Central memory CD8-positive, alpha-beta T cell (primary cell): ENCODE measurements at regions not wholly inside any gene's neighbourhood (a gene's known extent, or its start where the extent isn't known, plus 50 kb on each side); places are given as distances from the start of the nearest gene placed in this dataset.

Experiments used
- ATAC-seq: fragments of 150-1000 bp; cut with Tn5 transposase; replicated peaks from 2 replicates; pipeline ENCODE4 v1.10.0; 2022; ENCODE audit warnings: mild to moderate bottlenecking, moderate FRiP score, moderate number of reproducible peaks; ENCODE audit not compliant: poor library complexity, severe bottlenecking; ENCODE audit errors: extremely low read depth
- DNase-seq, 2 donors: peaks; one replicate each; pipeline ENCODE4 v3.0.0; 2021; ENCODE audit warnings: low spot score in 2 of 2
- H3K27ac Mint-ChIP-seq: one replicate; pipeline ENCODE4 v1.8.0; 2022; ENCODE audit warnings: low read depth, mild to moderate bottlenecking, moderate library complexity, mixed read lengths
- H3K27me3 Mint-ChIP-seq: one replicate; pipeline ENCODE4 v1.8.0; 2022; ENCODE audit warnings: mixed read lengths
- H3K36me3 Mint-ChIP-seq: one replicate; pipeline ENCODE4 v1.8.0; 2022; ENCODE audit warnings: mild to moderate bottlenecking, moderate library complexity, mixed read lengths; ENCODE audit not compliant: insufficient read depth
- H3K4me1 Mint-ChIP-seq: one replicate; pipeline ENCODE4 v1.8.0; 2022; ENCODE audit warnings: mixed read lengths
- H3K4me3 Mint-ChIP-seq: one replicate; pipeline ENCODE4 v1.8.0; 2022; ENCODE audit warnings: mild to moderate bottlenecking, moderate library complexity, mixed read lengths
- H3K9me3 Mint-ChIP-seq: one replicate; pipeline ENCODE4 v1.8.0; 2022; ENCODE audit warnings: mixed read lengths

- ATAC-seq (no peak), DNase-seq (no peak)
- H3K27ac Mint-ChIP-seq = no peak overlapping the region
- H3K4me1 Mint-ChIP-seq = no peaks in the 10 kb centered on the region
- H3K27me3 Mint-ChIP-seq = no peaks in the 10 kb centered on the region
- no peaks in the 10 kb centered on the region for H3K36me3 Mint-ChIP-seq
- H3K9me3 Mint-ChIP-seq = peaks cover 14% of the 10 kb centered on the region
- no peak overlapping the region for H3K4me3 Mint-ChIP-seq
These were observed 171.9 kb downstream of the BMP4 start for GRCh38 chr14:53784688-53785087.

- Mint-ChIP-seq H3K4me3 (no peak overlapping the region), H3K27me3 (no peaks in the 10 kb centered on the region), H3K27ac (no peak overlapping the region), H3K9me3 (peaks cover 14% of the 10 kb centered on the region), H3K4me1 (no peaks in the 10 kb centered on the region), H3K36me3 (no peaks in the 10 kb centered on the region)
- ATAC-seq (no peak), DNase-seq (no peak)
These were observed 173.4 kb downstream of the BMP4 start for GRCh38 chr14:53783256-53783655.

- DNase-seq (no peak), ATAC-seq (no peak)
- Mint-ChIP-seq H3K9me3 (peaks cover 20% of the 10 kb centered on the region), H3K27ac (no peak overlapping the region), H3K36me3 (no peaks in the 10 kb centered on the region), H3K4me3 (no peak overlapping the region), H3K27me3 (no peaks in the 10 kb centered on the region), H3K4me1 (no peaks in the 10 kb centered on the region)
These were observed 176.5 kb downstream of the BMP4 start for GRCh38 chr14:53780051-53780555.

- DNase-seq (no peak), ATAC-seq (no peak)
- Mint-ChIP-seq H3K36me3 (no peaks in the 10 kb centered on the region), H3K27me3 (no peaks in the 10 kb centered on the region), H3K27ac (no peak overlapping the region), H3K4me1 (no peaks in the 10 kb centered on the region), H3K9me3 (peaks cover 15% of the 10 kb centered on the region), H3K4me3 (no peak overlapping the region)
These were observed 177.3 kb downstream of the BMP4 start for GRCh38 chr14:53779301-53779700.

- ATAC-seq = no peak
- no peaks in the 10 kb centered on the region for H3K36me3 Mint-ChIP-seq
These were observed 178.4 kb downstream of the BMP4 start for GRCh38 chr14:53778263-53778662.

GRCh38 chr14:53772936-53773335 is 183.7 kb downstream of the BMP4 start:
- Mint-ChIP-seq H3K4me1 (no peaks in the 10 kb centered on the region), H3K36me3 (no peaks in the 10 kb centered on the region), H3K27ac (no peak overlapping the region), H3K9me3 (peaks cover 9% of the 10 kb centered on the region), H3K27me3 (no peaks in the 10 kb centered on the region), H3K4me3 (no peak overlapping the region)
- DNase-seq (no peak), ATAC-seq (no peak)

More at GRCh38 chr14:53778263-53778662, 178.4 kb downstream of the BMP4 start:
- H3K4me1 Mint-ChIP-seq = no peaks in the 10 kb centered on the region
- no peak overlapping the region for H3K4me3 Mint-ChIP-seq
- peaks cover 9% of the 10 kb centered on the region for H3K9me3 Mint-ChIP-seq
- H3K27me3 Mint-ChIP-seq = no peaks in the 10 kb centered on the region
- no peak for DNase-seq
- no peak overlapping the region for H3K27ac Mint-ChIP-seq

- Mint-ChIP-seq H3K27me3 (no peaks in the 10 kb centered on the region), H3K27ac (no peak overlapping the region), H3K4me1 (no peaks in the 10 kb centered on the region), H3K9me3 (no peaks in the 10 kb centered on the region), H3K4me3 (no peak overlapping the region), H3K36me3 (no peaks in the 10 kb centered on the region)
- ATAC-seq (no peak), DNase-seq (no peak)
These were observed 189.1 kb downstream of the BMP4 start for GRCh38 chr14:53767566-53767965.

- Mint-ChIP-seq H3K9me3 (peaks cover under 1% of the 10 kb centered on the region), H3K4me1 (no peaks in the 10 kb centered on the region), H3K27me3 (no peaks in the 10 kb centered on the region), H3K27ac (no peak overlapping the region), H3K36me3 (no peaks in the 10 kb centered on the region), H3K4me3 (no peak overlapping the region)
- ATAC-seq = no peak
- no peak for DNase-seq
These were observed 190.0 kb downstream of the BMP4 start for GRCh38 chr14:53766601-53767000.

GRCh38 chr14:53766106-53766505 is 190.5 kb downstream of the BMP4 start:
- Mint-ChIP-seq H3K27me3 (no peaks in the 10 kb centered on the region), H3K4me1 (no peaks in the 10 kb centered on the region), H3K9me3 (peaks cover 4% of the 10 kb centered on the region), H3K36me3 (no peaks in the 10 kb centered on the region), H3K27ac (no peak overlapping the region), H3K4me3 (no peak overlapping the region)
- DNase-seq = no peak
- ATAC-seq = no peak

- no peak for ATAC-seq
- no peaks in the 10 kb centered on the region for H3K36me3 Mint-ChIP-seq
- H3K4me1 Mint-ChIP-seq = no peaks in the 10 kb centered on the region
These were observed 191.8 kb downstream of the BMP4 start for GRCh38 chr14:53764846-53765245.

GRCh38 chr14:53758141-53758540 is 198.5 kb downstream of the BMP4 start:
- Mint-ChIP-seq H3K9me3 (peaks cover 24% of the 10 kb centered on the region), H3K4me1 (no peaks in the 10 kb centered on the region), H3K36me3 (no peaks in the 10 kb centered on the region), H3K4me3 (no peak overlapping the region), H3K27me3 (no peaks in the 10 kb centered on the region), H3K27ac (no peak overlapping the region)
- DNase-seq (no peak), ATAC-seq (no peak)

More at GRCh38 chr14:53764846-53765245, 191.8 kb downstream of the BMP4 start:
- no peaks in the 10 kb centered on the region for H3K27me3 Mint-ChIP-seq
- no peak overlapping the region for H3K27ac Mint-ChIP-seq
- H3K4me3 Mint-ChIP-seq = no peak overlapping the region
- peaks cover 4% of the 10 kb centered on the region for H3K9me3 Mint-ChIP-seq
- no peak for DNase-seq

- Mint-ChIP-seq H3K36me3 (no peaks in the 10 kb centered on the region), H3K27me3 (no peaks in the 10 kb centered on the region), H3K9me3 (peaks cover 24% of the 10 kb centered on the region), H3K4me3 (no peak overlapping the region), H3K4me1 (no peaks in the 10 kb centered on the region), H3K27ac (no peak overlapping the region)
- ATAC-seq (no peak), DNase-seq (no peak)
These were observed 198.9 kb downstream of the BMP4 start for GRCh38 chr14:53757732-53758131.

- Mint-ChIP-seq H3K4me3 (no peak overlapping the region), H3K36me3 (no peaks in the 10 kb centered on the region), H3K27me3 (no peaks in the 10 kb centered on the region), H3K27ac (no peak overlapping the region), H3K9me3 (peaks cover 9% of the 10 kb centered on the region), H3K4me1 (no peaks in the 10 kb centered on the region)
- no peak for ATAC-seq
- DNase-seq = no peak
These were observed 205.0 kb downstream of the BMP4 start for GRCh38 chr14:53751650-53752049.

- no peaks in the 10 kb centered on the region for H3K27me3 Mint-ChIP-seq
- no peak overlapping the region for H3K27ac Mint-ChIP-seq
- H3K36me3 Mint-ChIP-seq = no peaks in the 10 kb centered on the region
- DNase-seq (no peak), ATAC-seq (no peak)
- H3K4me3 Mint-ChIP-seq = no peak overlapping the region
- H3K4me1 Mint-ChIP-seq = no peaks in the 10 kb centered on the region
- H3K9me3 Mint-ChIP-seq = no peaks in the 10 kb centered on the region
These were observed 207.9 kb downstream of the BMP4 start for GRCh38 chr14:53748691-53749090.
